Vagina (tissue), 2 donors: ENCODE measurements at regions not wholly inside any gene's neighbourhood (a gene's known extent, or its start where the extent isn't known, plus 50 kb on each side); places are given as distances from the start of the nearest gene placed in this dataset.

Source experiments
- CTCF ChIP-seq, 3 experiments: fragments of 450-650 bp in 2 of 3; fragments of 200-600 bp in 1 of 3; sonication (generic) in 1 of 3; IDR thresholded peaks; one replicate each; pipeline ENCODE4 v1.5.1; 2017 to 2019; ENCODE audit warnings: antibody characterized with exemption in 3 of 3, mild to moderate bottlenecking in 2 of 3, moderate library complexity in 2 of 3
- POLR2A ChIP-seq, 2 donors: fragments of 450-650 bp; IDR thresholded peaks; one replicate each; pipeline ENCODE4 v1.6.1; 2017; ENCODE audit warnings: antibody characterized with exemption in 2 of 2, mild to moderate bottlenecking in 2 of 2, moderate library complexity in 2 of 2
- POLR2AphosphoS5 ChIP-seq, 2 donors: sonication (generic); formaldehyde crosslinking; IDR thresholded peaks; one replicate each; pipeline ENCODE4 v1.9.0; 2017; ENCODE audit warnings: antibody characterized with exemption in 2 of 2, mild to moderate bottlenecking in 2 of 2, low read depth in 1 of 2; ENCODE audit not compliant: insufficient read depth in 1 of 2

GRCh38 chrX:36683507-36683906 is 324.7 kb upstream of the FAM47C start:
- TF ChIP-seq CTCF (IDR thresholded peaks at IDR 0.05) (no peak), POLR2A (IDR thresholded peaks at IDR 0.05) (no peak), POLR2AphosphoS5 (IDR thresholded peaks at IDR 0.05; ENCODE audit: insufficient read depth in 1 of 2, low read depth in 1 of 2) (no peak)
